GM23338 (cell line): ENCODE measurements at regions not wholly inside any gene's neighbourhood (a gene's known extent, or its start where the extent isn't known, plus 50 kb on each side); places are given as distances from the start of the nearest gene placed in this dataset.

Experiments used
- ATAC-seq: fragments of 200-7000 bp; cut with Tn5 transposase; 3 replicates; pipeline ENCODE4 v1.9.1; 2020
- DNase-seq: peaks from one replicate; pipeline ENCODE4 v3.0.0-alpha.2; 2015; ENCODE audit warnings: low spot score
- H2AFZ ChIP-seq: fragments of 200-600 bp; sonication (generic); 2 replicates; pipeline ENCODE4 v1.8.0; 2016; ENCODE audit warnings: antibody characterized with exemption, mild to moderate bottlenecking, moderate library complexity
- H3F3A ChIP-seq: fragments of 200-600 bp; sonication (generic); replicated peaks from 2 replicates; pipeline ENCODE4 v1.8.0; 2017; ENCODE audit warnings: antibody characterized with exemption, mixed run types, low read depth
- H3K27ac ChIP-seq: fragments of 200-600 bp; sonication (generic); 2 replicates; pipeline ENCODE4 v1.6.1; 2016; ENCODE audit warnings: low read depth
- H3K27me3 ChIP-seq: fragments of 200-600 bp; sonication (generic); 2 replicates; pipeline ENCODE4 v1.8.0; 2016; ENCODE audit warnings: mild to moderate bottlenecking, mixed run types, moderate library complexity; ENCODE audit not compliant: insufficient read depth
- H3K36me3 ChIP-seq: fragments of 200-600 bp; sonication (generic); 2 replicates; pipeline ENCODE4 v1.8.0; 2016; ENCODE audit warnings: mild to moderate bottlenecking; ENCODE audit not compliant: insufficient read depth
- H3K4me1 ChIP-seq: fragments of 200-600 bp; sonication (generic); 2 replicates; pipeline ENCODE4 v1.8.0; 2016; ENCODE audit warnings: mild to moderate bottlenecking, moderate library complexity; ENCODE audit not compliant: insufficient read depth
- H3K4me2 ChIP-seq: fragments of 200-600 bp; sonication (generic); 2 replicates; pipeline ENCODE4 v1.7.1; 2017; ENCODE audit warnings: mixed run types
- H3K4me3 ChIP-seq: fragments of 200-600 bp; sonication (generic); 2 replicates; pipeline ENCODE4 v1.6.1; 2016; ENCODE audit warnings: mixed run types
- H3K79me2 ChIP-seq: fragments of 200-600 bp; sonication (generic); replicated peaks from 2 replicates; pipeline ENCODE4 v1.8.0; 2017; ENCODE audit warnings: mild to moderate bottlenecking; ENCODE audit not compliant: insufficient read depth
- H3K9me2 ChIP-seq: fragments of 200-600 bp; sonication (generic); 2 replicates; pipeline ENCODE4 v1.8.0; 2017; ENCODE audit not compliant: insufficient read depth
- H4K20me1 ChIP-seq: fragments of 200-600 bp; sonication (generic); replicated peaks from 2 replicates; pipeline ENCODE4 v1.8.0; 2017; ENCODE audit warnings: mild to moderate bottlenecking; ENCODE audit not compliant: insufficient read depth
- H3K27ac Mint-ChIP-seq: 2 replicates; pipeline ENCODE4 v1.8.0; 2020; ENCODE audit warnings: inconsistent platforms, mild to moderate bottlenecking, moderate library complexity, mixed read lengths
- H3K27me3 Mint-ChIP-seq: 3 replicates; pipeline ENCODE4 v1.8.0; 2022; ENCODE audit warnings: low read depth, mild to moderate bottlenecking, moderate library complexity, mixed read lengths, inconsistent platforms; ENCODE audit not compliant: insufficient read depth, poor library complexity
- H3K36me3 Mint-ChIP-seq: 3 replicates; pipeline ENCODE4 v1.8.0; 2021; ENCODE audit warnings: low read depth, mild to moderate bottlenecking, inconsistent platforms, moderate library complexity, mixed read lengths
- H3K4me1 Mint-ChIP-seq: 3 replicates; pipeline ENCODE4 v1.8.0; 2020; ENCODE audit warnings: mild to moderate bottlenecking, inconsistent platforms, mixed read lengths
- H3K4me3 Mint-ChIP-seq: 3 replicates; pipeline ENCODE4 v1.8.0; 2021; ENCODE audit warnings: moderate library complexity, mild to moderate bottlenecking, inconsistent platforms, mixed read lengths
- H3K9me3 Mint-ChIP-seq: 3 replicates; pipeline ENCODE4 v1.8.0; 2020; ENCODE audit warnings: moderate library complexity, mild to moderate bottlenecking, inconsistent platforms, mixed read lengths
- CREB1 ChIP-seq: fragments of 250-450 bp; sonication (Bioruptor Pico); IDR thresholded peaks from 2 replicates; pipeline ENCODE4 v1.5.0; 2020; ENCODE audit warnings: low read depth, mild to moderate bottlenecking, moderate library complexity
- ETS1 ChIP-seq: IDR thresholded peaks from 2 replicates; pipeline ENCODE4 v1.6.1; 2016; ENCODE audit warnings: antibody characterized with exemption
- EZH2 ChIP-seq: fragments of 200-600 bp; sonication (generic); IDR thresholded peaks from one replicate; pipeline ENCODE4 v1.8.0; 2017; ENCODE audit warnings: antibody characterized with exemption, mild to moderate bottlenecking, low read depth; ENCODE audit not compliant: unreplicated experiment
- EZH2phosphoT487 ChIP-seq: fragments of 200-600 bp; sonication (generic); IDR thresholded peaks from one replicate; pipeline ENCODE4 v1.8.1; 2018; ENCODE audit warnings: antibody characterized with exemption; ENCODE audit not compliant: unreplicated experiment
- NANOG ChIP-seq: IDR thresholded peaks from 2 replicates; pipeline ENCODE4 v1.6.1; 2016; ENCODE audit warnings: antibody characterized with exemption, borderline replicate concordance
- POLR2AphosphoS5 ChIP-seq: IDR thresholded peaks from 2 replicates; pipeline ENCODE4 v1.6.1; 2016; ENCODE audit warnings: antibody characterized with exemption, low read depth
- ZNF114 ChIP-seq: fragments of 250-450 bp; sonication (Bioruptor Pico); IDR thresholded peaks from 2 replicates; pipeline ENCODE4 v1.5.0; 2020; ENCODE audit warnings: mild to moderate bottlenecking, moderate library complexity
- ZNF331 ChIP-seq: fragments of 250-450 bp; sonication (Bioruptor Pico); IDR thresholded peaks from 2 replicates; pipeline ENCODE4 v1.5.0; 2020; ENCODE audit warnings: low read depth, mild to moderate bottlenecking, moderate library complexity
- TF ChIP-seq, protein P1 (sequence below), 2 experiments: fragments of 200-600 bp in 1 of 2; sonication (generic) in 1 of 2; conservative IDR thresholded peaks; 2 replicates each; pipeline versions ENCODE4 v1.5.1 to v1.6.1; 2016 to 2017; ENCODE audit warnings: antibody characterized with exemption in 2 of 2, low read depth in 2 of 2, mild to moderate bottlenecking in 2 of 2, moderate library complexity in 1 of 2
- TF ChIP-seq, protein P2 (sequence below): fragments of 250-450 bp; sonication (Bioruptor Pico); IDR thresholded peaks from 2 replicates; pipeline ENCODE4 v1.5.0; 2020; ENCODE audit warnings: mild to moderate bottlenecking, moderate library complexity

- Mint-ChIP-seq H3K27ac (no peak overlapping the region), H3K36me3 (no peaks in the 10 kb centered on the region), H3K9me3 (no peaks in the 10 kb centered on the region), H3K4me1 (no peaks in the 10 kb centered on the region), H3K27me3 (no peaks in the 10 kb centered on the region), H3K4me3 (no peak overlapping the region)
- Histone ChIP-seq H3F3A (no peaks in the 10 kb centered on the region), H3K27me3 (no peaks in the 10 kb centered on the region), H3K4me3 (no peak overlapping the region), H2AFZ (0 out of 2 replicates have a peak overlapping the region, but pooled peaks have one; percentile 34), H3K36me3 (no peaks in the 10 kb centered on the region), H3K4me2 (no peak overlapping the region), H3K27ac (no peak overlapping the region), H4K20me1 (no peaks in the 10 kb centered on the region), H3K9me2 (no peaks in the 10 kb centered on the region), H3K4me1 (no peaks in the 10 kb centered on the region), H3K79me2 (no peaks in the 10 kb centered on the region)
- no peak for TF ChIP-seq ZNF331 (CRISPR knock-in tag)
- ATAC-seq (no peak), DNase-seq (no peak)
These were observed 2153.6 kb upstream of the AGA start for GRCh38 chr4:179595671-179596410.

DNA sequence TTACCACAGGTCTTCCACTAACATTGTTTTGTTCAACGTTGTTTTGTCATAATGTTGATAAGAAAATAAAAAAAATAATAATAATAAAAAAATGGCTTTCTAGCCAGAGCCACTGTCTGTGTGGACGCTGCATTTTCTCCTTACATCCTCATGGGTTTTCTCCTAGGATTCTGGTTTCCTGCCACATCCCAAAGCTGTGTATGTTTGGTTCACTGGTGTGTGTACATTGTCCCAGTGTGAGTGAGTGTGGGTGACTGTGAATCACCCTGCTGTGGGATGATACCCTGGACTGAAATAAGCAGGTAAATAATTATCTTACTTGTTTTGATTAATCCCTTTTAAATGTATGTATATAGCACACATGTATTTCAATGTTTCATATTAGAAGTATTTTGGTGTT is 2154.4 kb upstream of the AGA start:
- H3K9me3 Mint-ChIP-seq: no peaks in the 10 kb centered on the region
- Histone ChIP-seq H3K79me2 (no peaks in the 10 kb centered on the region), H3K4me3 (no peak overlapping the region), H3F3A (no peaks in the 10 kb centered on the region), H2AFZ (no peak overlapping the region), H3K27me3 (no peaks in the 10 kb centered on the region), H3K4me2 (no peak overlapping the region), H4K20me1 (no peaks in the 10 kb centered on the region), H3K4me1 (no peaks in the 10 kb centered on the region), H3K36me3 (no peaks in the 10 kb centered on the region), H3K9me2 (no peaks in the 10 kb centered on the region), H3K27ac (no peak overlapping the region)
- no peaks in the 10 kb centered on the region for H3K27me3 Mint-ChIP-seq
- H3K27ac Mint-ChIP-seq: no peak overlapping the region
- H3K4me1 Mint-ChIP-seq: no peaks in the 10 kb centered on the region
- H3K36me3 Mint-ChIP-seq: no peaks in the 10 kb centered on the region
- H3K4me3 Mint-ChIP-seq: no peak overlapping the region
- no peak for ATAC-seq
- no peak for DNase-seq
- TF ChIP-seq EZH2phosphoT487 (no peak), ETS1 (no peak), ZNF114 (no peak), POLR2AphosphoS5 (no peak), ZNF331 (CRISPR knock-in tag) (no peak), CREB1 (CRISPR knock-in tag) (no peak), EZH2 (no peak), NANOG (no peak)
- TF ChIP-seq, protein P1, sequence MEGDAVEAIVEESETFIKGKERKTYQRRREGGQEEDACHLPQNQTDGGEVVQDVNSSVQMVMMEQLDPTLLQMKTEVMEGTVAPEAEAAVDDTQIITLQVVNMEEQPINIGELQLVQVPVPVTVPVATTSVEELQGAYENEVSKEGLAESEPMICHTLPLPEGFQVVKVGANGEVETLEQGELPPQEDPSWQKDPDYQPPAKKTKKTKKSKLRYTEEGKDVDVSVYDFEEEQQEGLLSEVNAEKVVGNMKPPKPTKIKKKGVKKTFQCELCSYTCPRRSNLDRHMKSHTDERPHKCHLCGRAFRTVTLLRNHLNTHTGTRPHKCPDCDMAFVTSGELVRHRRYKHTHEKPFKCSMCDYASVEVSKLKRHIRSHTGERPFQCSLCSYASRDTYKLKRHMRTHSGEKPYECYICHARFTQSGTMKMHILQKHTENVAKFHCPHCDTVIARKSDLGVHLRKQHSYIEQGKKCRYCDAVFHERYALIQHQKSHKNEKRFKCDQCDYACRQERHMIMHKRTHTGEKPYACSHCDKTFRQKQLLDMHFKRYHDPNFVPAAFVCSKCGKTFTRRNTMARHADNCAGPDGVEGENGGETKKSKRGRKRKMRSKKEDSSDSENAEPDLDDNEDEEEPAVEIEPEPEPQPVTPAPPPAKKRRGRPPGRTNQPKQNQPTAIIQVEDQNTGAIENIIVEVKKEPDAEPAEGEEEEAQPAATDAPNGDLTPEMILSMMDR (conservative IDR thresholded peaks at IDR 0.05; ENCODE audit: low read depth in 2 of 2): no peak
- TF ChIP-seq, protein P2, sequence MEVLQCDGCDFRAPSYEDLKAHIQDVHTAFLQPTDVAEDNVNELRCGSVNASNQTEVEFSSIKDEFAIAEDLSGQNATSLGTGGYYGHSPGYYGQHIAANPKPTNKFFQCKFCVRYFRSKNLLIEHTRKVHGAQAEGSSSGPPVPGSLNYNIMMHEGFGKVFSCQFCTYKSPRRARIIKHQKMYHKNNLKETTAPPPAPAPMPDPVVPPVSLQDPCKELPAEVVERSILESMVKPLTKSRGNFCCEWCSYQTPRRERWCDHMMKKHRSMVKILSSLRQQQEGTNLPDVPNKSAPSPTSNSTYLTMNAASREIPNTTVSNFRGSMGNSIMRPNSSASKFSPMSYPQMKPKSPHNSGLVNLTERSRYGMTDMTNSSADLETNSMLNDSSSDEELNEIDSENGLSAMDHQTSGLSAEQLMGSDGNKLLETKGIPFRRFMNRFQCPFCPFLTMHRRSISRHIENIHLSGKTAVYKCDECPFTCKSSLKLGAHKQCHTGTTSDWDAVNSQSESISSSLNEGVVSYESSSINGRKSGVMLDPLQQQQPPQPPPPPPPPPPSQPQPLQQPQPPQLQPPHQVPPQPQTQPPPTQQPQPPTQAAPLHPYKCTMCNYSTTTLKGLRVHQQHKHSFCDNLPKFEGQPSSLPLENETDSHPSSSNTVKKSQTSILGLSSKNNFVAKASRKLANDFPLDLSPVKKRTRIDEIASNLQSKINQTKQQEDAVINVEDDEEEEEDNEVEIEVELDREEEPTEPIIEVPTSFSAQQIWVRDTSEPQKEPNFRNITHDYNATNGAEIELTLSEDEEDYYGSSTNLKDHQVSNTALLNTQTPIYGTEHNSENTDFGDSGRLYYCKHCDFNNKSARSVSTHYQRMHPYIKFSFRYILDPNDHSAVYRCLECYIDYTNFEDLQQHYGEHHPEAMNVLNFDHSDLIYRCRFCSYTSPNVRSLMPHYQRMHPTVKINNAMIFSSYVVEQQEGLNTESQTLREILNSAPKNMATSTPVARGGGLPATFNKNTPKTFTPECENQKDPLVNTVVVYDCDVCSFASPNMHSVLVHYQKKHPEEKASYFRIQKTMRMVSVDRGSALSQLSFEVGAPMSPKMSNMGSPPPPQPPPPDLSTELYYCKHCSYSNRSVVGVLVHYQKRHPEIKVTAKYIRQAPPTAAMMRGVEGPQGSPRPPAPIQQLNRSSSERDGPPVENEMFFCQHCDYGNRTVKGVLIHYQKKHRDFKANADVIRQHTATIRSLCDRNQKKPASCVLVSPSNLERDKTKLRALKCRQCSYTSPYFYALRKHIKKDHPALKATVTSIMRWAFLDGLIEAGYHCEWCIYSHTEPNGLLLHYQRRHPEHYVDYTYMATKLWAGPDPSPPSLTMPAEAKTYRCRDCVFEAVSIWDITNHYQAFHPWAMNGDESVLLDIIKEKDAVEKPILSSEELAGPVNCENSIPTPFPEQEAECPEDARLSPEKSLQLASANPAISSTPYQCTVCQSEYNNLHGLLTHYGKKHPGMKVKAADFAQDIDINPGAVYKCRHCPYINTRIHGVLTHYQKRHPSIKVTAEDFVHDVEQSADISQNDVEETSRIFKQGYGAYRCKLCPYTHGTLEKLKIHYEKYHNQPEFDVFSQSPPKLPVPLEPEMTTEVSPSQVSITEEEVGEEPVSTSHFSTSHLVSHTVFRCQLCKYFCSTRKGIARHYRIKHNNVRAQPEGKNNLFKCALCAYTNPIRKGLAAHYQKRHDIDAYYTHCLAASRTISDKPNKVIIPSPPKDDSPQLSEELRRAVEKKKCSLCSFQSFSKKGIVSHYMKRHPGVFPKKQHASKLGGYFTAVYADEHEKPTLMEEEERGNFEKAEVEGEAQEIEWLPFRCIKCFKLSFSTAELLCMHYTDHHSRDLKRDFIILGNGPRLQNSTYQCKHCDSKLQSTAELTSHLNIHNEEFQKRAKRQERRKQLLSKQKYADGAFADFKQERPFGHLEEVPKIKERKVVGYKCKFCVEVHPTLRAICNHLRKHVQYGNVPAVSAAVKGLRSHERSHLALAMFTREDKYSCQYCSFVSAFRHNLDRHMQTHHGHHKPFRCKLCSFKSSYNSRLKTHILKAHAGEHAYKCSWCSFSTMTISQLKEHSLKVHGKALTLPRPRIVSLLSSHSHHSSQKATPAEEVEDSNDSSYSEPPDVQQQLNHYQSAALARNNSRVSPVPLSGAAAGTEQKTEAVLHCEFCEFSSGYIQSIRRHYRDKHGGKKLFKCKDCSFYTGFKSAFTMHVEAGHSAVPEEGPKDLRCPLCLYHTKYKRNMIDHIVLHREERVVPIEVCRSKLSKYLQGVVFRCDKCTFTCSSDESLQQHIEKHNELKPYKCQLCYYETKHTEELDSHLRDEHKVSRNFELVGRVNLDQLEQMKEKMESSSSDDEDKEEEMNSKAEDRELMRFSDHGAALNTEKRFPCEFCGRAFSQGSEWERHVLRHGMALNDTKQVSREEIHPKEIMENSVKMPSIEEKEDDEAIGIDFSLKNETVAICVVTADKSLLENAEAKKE (CRISPR knock-in tag): no peak
